ENCODE measurements at regions not wholly inside any gene's neighbourhood (a gene's known extent, or its start where the extent isn't known, plus 50 kb on each side); places are given as distances from the start of the nearest gene placed in this dataset.

- Histone ChIP-seq H3K9ac (ENCODE audit: low read length) (no peak overlapping the region), H3K4me2 (ENCODE audit: low read depth, low read length, poor library complexity, severe bottlenecking) (no peak overlapping the region), H4K20me1 (ENCODE audit: insufficient read depth, low read depth, low read length) (no peaks in the 10 kb centered on the region), H3K4me3 (ENCODE audit: low read length) (no peak overlapping the region), H3K9me3 (ENCODE audit: low read length) (peaks cover 25% of the 10 kb centered on the region), H3K4me1 (ENCODE audit: low read length) (no peaks in the 10 kb centered on the region), H2AFZ (ENCODE audit: low read length) (no peak overlapping the region), H3K79me2 (ENCODE audit: low read length) (no peaks in the 10 kb centered on the region), H3K9me2 (replicated peaks; ENCODE audit: insufficient read depth, low read length) (no peaks in the 10 kb centered on the region), H3K27me3 (ENCODE audit: low read length) (no peaks in the 10 kb centered on the region), H3K27ac (ENCODE audit: low read length) (no peak overlapping the region), H3K36me3 (ENCODE audit: insufficient read depth, low read length) (no peaks in the 10 kb centered on the region)
- no peak for DNase-seq
Measured at GRCh38 chr12:73185403-73185802, 913.2 kb downstream of the TRHDE start.

GRCh38 chr12:73186272-73186671 lies 914.1 kb downstream of the TRHDE start:
- DNase-seq: no peak
- peaks cover 25% of the 10 kb centered on the region for H3K9me3 ChIP-seq (ENCODE audit: low read length)
- H4K20me1 ChIP-seq (ENCODE audit: insufficient read depth, low read depth, low read length): no peaks in the 10 kb centered on the region
- no peak overlapping the region for H3K27ac ChIP-seq (ENCODE audit: low read length)
- no peak overlapping the region for H3K4me3 ChIP-seq (ENCODE audit: low read length)
- no peak overlapping the region for H3K4me2 ChIP-seq (ENCODE audit: low read depth, low read length, poor library complexity, severe bottlenecking)
- no peaks in the 10 kb centered on the region for H3K9me2 ChIP-seq (replicated peaks; ENCODE audit: insufficient read depth, low read length)
- H3K79me2 ChIP-seq (ENCODE audit: low read length): no peaks in the 10 kb centered on the region
- no peak overlapping the region for H2AFZ ChIP-seq (ENCODE audit: low read length)
- H3K9ac ChIP-seq (ENCODE audit: low read length): no peak overlapping the region
- no peaks in the 10 kb centered on the region for H3K4me1 ChIP-seq (ENCODE audit: low read length)
- no peaks in the 10 kb centered on the region for H3K36me3 ChIP-seq (ENCODE audit: insufficient read depth, low read length)
- no peaks in the 10 kb centered on the region for H3K27me3 ChIP-seq (ENCODE audit: low read length)

- no peak overlapping the region for H3K27ac ChIP-seq (ENCODE audit: low read length)
- no peaks in the 10 kb centered on the region for H3K9me2 ChIP-seq (replicated peaks; ENCODE audit: insufficient read depth, low read length)
- H3K9ac ChIP-seq (ENCODE audit: low read length): no peak overlapping the region
- no peak overlapping the region for H3K4me3 ChIP-seq (ENCODE audit: low read length)
- peaks cover 23% of the 10 kb centered on the region for H3K9me3 ChIP-seq (ENCODE audit: low read length)
- no peak overlapping the region for H3K4me2 ChIP-seq (ENCODE audit: low read depth, low read length, poor library complexity, severe bottlenecking)
- no peaks in the 10 kb centered on the region for H4K20me1 ChIP-seq (ENCODE audit: insufficient read depth, low read depth, low read length)
- no peaks in the 10 kb centered on the region for H3K36me3 ChIP-seq (ENCODE audit: insufficient read depth, low read length)
- H3K4me1 ChIP-seq (ENCODE audit: low read length): no peaks in the 10 kb centered on the region
- no peak overlapping the region for H2AFZ ChIP-seq (ENCODE audit: low read length)
- DNase-seq: no peak
- H3K79me2 ChIP-seq (ENCODE audit: low read length): no peaks in the 10 kb centered on the region
- H3K27me3 ChIP-seq (ENCODE audit: low read length): no peaks in the 10 kb centered on the region
Measured at GRCh38 chr12:73187765-73188164, 915.6 kb downstream of the TRHDE start.

DNA sequence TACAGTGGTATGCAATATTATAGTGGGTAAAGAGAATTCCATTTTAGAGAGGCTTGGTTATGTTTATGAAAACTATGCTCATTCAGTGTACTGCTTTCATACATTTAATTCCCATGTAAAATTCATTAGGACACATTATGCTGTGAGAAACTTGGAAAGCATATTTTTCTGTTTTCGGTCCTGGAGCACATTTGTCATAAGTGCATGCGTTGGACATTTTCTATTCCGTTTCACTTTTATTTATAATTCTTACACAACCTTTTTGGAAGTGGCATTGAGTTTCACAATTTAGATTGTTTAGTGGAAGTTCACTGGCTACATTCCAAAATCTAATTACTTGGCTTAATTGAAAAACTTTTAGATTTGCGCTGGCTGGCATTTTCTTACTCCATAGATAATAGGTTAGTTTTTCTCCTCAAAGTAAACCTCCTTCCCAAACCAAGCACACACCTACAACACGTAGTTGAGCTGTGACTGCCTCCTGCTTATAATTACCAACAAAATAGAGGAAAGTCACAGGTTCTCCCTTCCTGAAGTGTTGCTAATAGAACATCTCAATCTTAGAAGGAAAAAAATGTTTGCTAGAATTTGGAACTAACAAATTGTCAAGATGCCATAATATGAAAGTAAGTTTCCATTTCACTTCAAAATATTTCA lies 938.5 kb downstream of the TRHDE start:
- no peak for DNase-seq
- Histone ChIP-seq H3K27ac (ENCODE audit: low read length) (no peak overlapping the region), H3K79me2 (ENCODE audit: low read length) (no peaks in the 10 kb centered on the region), H3K4me2 (ENCODE audit: low read depth, low read length, poor library complexity, severe bottlenecking) (no peak overlapping the region), H3K27me3 (ENCODE audit: low read length) (no peaks in the 10 kb centered on the region), H3K9me2 (replicated peaks; ENCODE audit: insufficient read depth, low read length) (no peaks in the 10 kb centered on the region), H3K36me3 (ENCODE audit: insufficient read depth, low read length) (no peaks in the 10 kb centered on the region), H3K4me3 (ENCODE audit: low read length) (no peak overlapping the region), H2AFZ (ENCODE audit: low read length) (no peak overlapping the region), H3K4me1 (ENCODE audit: low read length) (no peaks in the 10 kb centered on the region), H3K9me3 (ENCODE audit: low read length) (peaks cover 18% of the 10 kb centered on the region), H4K20me1 (ENCODE audit: insufficient read depth, low read depth, low read length) (no peaks in the 10 kb centered on the region), H3K9ac (ENCODE audit: low read length) (no peak overlapping the region)

GRCh38 chr12:73220951-73221350 lies 948.8 kb downstream of the TRHDE start:
- Histone ChIP-seq H3K27me3 (ENCODE audit: low read length) (no peaks in the 10 kb centered on the region), H3K9me3 (ENCODE audit: low read length) (peaks cover 20% of the 10 kb centered on the region)

DNA sequence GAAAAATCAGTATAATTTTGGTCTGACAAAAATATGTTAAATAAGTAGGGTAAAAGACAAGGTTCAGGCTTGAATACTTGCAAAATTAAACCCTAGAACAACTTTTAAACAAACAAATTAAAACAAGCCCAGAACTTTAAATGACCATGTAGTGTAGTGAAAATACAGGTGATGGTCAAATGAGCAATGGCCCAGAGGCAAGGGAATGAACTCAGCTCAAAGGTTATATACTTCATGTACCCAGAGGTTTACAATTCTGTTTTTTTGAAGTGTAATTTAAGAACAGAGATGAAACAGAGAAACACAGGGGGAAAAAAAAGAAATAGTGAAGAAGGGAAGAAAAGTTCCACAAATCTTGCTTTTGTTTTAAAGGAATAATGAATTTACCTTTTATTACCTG lies 949.2 kb downstream of the TRHDE start:
- Histone ChIP-seq H3K79me2 (ENCODE audit: low read length) (no peaks in the 10 kb centered on the region), H2AFZ (ENCODE audit: low read length) (no peak overlapping the region), H3K36me3 (ENCODE audit: insufficient read depth, low read length) (no peaks in the 10 kb centered on the region), H3K4me3 (ENCODE audit: low read length) (no peak overlapping the region), H3K27me3 (ENCODE audit: low read length) (no peaks in the 10 kb centered on the region), H3K9me3 (ENCODE audit: low read length) (peaks cover 20% of the 10 kb centered on the region), H3K9ac (ENCODE audit: low read length) (no peak overlapping the region), H3K4me1 (ENCODE audit: low read length) (no peaks in the 10 kb centered on the region), H4K20me1 (ENCODE audit: insufficient read depth, low read depth, low read length) (no peaks in the 10 kb centered on the region), H3K27ac (ENCODE audit: low read length) (no peak overlapping the region), H3K4me2 (ENCODE audit: low read depth, low read length, poor library complexity, severe bottlenecking) (no peak overlapping the region), H3K9me2 (replicated peaks; ENCODE audit: insufficient read depth, low read length) (no peaks in the 10 kb centered on the region)
- DNase-seq: no peak

More at GRCh38 chr12:73220951-73221350, 948.8 kb downstream of the TRHDE start:
- no peaks in the 10 kb centered on the region for H4K20me1 ChIP-seq (ENCODE audit: insufficient read depth, low read depth, low read length)
- H3K79me2 ChIP-seq (ENCODE audit: low read length): no peaks in the 10 kb centered on the region
- no peak overlapping the region for H3K4me3 ChIP-seq (ENCODE audit: low read length)
- H3K27ac ChIP-seq (ENCODE audit: low read length): no peak overlapping the region
- DNase-seq: no peak
- H3K36me3 ChIP-seq (ENCODE audit: insufficient read depth, low read length): no peaks in the 10 kb centered on the region
- H2AFZ ChIP-seq (ENCODE audit: low read length): no peak overlapping the region
- H3K4me1 ChIP-seq (ENCODE audit: low read length): no peaks in the 10 kb centered on the region
- no peak overlapping the region for H3K4me2 ChIP-seq (ENCODE audit: low read depth, low read length, poor library complexity, severe bottlenecking)
- H3K9ac ChIP-seq (ENCODE audit: low read length): no peak overlapping the region
- H3K9me2 ChIP-seq (replicated peaks; ENCODE audit: insufficient read depth, low read length): no peaks in the 10 kb centered on the region

DNA sequence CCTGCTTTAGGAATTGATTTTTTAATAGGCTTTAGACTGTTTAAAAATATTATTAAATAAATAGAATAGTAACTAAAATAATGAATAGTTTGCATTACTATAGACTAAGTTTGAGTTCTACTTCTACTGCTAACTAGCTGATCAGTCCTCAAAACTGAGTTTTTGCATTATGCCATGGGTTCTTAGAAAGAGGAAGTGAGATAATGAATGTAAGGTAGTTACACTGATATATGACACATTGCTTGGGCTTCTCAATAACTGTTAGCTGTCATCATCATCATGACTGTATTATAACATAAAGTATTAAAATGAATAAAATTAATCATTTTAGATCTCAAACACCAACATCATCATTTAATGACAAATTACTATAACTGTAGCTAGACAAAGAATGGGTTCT lies 949.7 kb downstream of the TRHDE start:
- H3K4me3 ChIP-seq (ENCODE audit: low read length): no peak overlapping the region
- no peak overlapping the region for H3K9ac ChIP-seq (ENCODE audit: low read length)
- no peaks in the 10 kb centered on the region for H3K36me3 ChIP-seq (ENCODE audit: insufficient read depth, low read length)
- H3K27me3 ChIP-seq (ENCODE audit: low read length): no peaks in the 10 kb centered on the region
- no peaks in the 10 kb centered on the region for H4K20me1 ChIP-seq (ENCODE audit: insufficient read depth, low read depth, low read length)
- H3K9me2 ChIP-seq (replicated peaks; ENCODE audit: insufficient read depth, low read length): no peaks in the 10 kb centered on the region
- no peaks in the 10 kb centered on the region for H3K79me2 ChIP-seq (ENCODE audit: low read length)
- H2AFZ ChIP-seq (ENCODE audit: low read length): no peak overlapping the region
- no peak overlapping the region for H3K4me2 ChIP-seq (ENCODE audit: low read depth, low read length, poor library complexity, severe bottlenecking)
- H3K4me1 ChIP-seq (ENCODE audit: low read length): no peaks in the 10 kb centered on the region
- DNase-seq: no peak
- peaks cover 20% of the 10 kb centered on the region for H3K9me3 ChIP-seq (ENCODE audit: low read length)
- no peak overlapping the region for H3K27ac ChIP-seq (ENCODE audit: low read length)

- H3K4me2 ChIP-seq (ENCODE audit: low read depth, low read length, poor library complexity, severe bottlenecking): no peak overlapping the region
- H3K4me3 ChIP-seq (ENCODE audit: low read length): no peak overlapping the region
- H3K9ac ChIP-seq (ENCODE audit: low read length): no peak overlapping the region
Measured at GRCh38 chr12:73225371-73225937, 953.3 kb downstream of the TRHDE start.

More at GRCh38 chr12:73225371-73225937, 953.3 kb downstream of the TRHDE start:
- no peaks in the 10 kb centered on the region for H3K9me2 ChIP-seq (replicated peaks; ENCODE audit: insufficient read depth, low read length)
- H4K20me1 ChIP-seq (ENCODE audit: insufficient read depth, low read depth, low read length): no peaks in the 10 kb centered on the region
- H3K36me3 ChIP-seq (ENCODE audit: insufficient read depth, low read length): no peaks in the 10 kb centered on the region
- peaks cover 22% of the 10 kb centered on the region for H3K9me3 ChIP-seq (ENCODE audit: low read length)
- no peaks in the 10 kb centered on the region for H3K27me3 ChIP-seq (ENCODE audit: low read length)
- H2AFZ ChIP-seq (ENCODE audit: low read length): no peak overlapping the region
- no peak for DNase-seq
- no peak overlapping the region for H3K27ac ChIP-seq (ENCODE audit: low read length)
- H3K4me1 ChIP-seq (ENCODE audit: low read length): no peaks in the 10 kb centered on the region
- H3K79me2 ChIP-seq (ENCODE audit: low read length): no peaks in the 10 kb centered on the region
